ENCODE measurements at regions not wholly inside any gene's neighbourhood (a gene's known extent, or its start where the extent isn't known, plus 50 kb on each side); places are given as distances from the start of the nearest gene placed in this dataset.

- TF ChIP-seq CTCF (IDR thresholded peaks at IDR 0.05) (no peak), POLR2A (IDR thresholded peaks at IDR 0.05) (no peak), EP300 (IDR thresholded peaks at IDR 0.05) (no peak), POLR2AphosphoS5 (IDR thresholded peaks at IDR 0.05) (no peak)
These were observed 59.1 kb downstream of the FOXA2 start for GRCh38 chr20:22525069-22525820.

All from upper lobe of left lung (tissue), 4 donors.